ENCODE measurements at regions not wholly inside any gene's neighbourhood (a gene's known extent, or its start where the extent isn't known, plus 50 kb on each side); places are given as distances from the start of the nearest gene placed in this dataset.

DNA sequence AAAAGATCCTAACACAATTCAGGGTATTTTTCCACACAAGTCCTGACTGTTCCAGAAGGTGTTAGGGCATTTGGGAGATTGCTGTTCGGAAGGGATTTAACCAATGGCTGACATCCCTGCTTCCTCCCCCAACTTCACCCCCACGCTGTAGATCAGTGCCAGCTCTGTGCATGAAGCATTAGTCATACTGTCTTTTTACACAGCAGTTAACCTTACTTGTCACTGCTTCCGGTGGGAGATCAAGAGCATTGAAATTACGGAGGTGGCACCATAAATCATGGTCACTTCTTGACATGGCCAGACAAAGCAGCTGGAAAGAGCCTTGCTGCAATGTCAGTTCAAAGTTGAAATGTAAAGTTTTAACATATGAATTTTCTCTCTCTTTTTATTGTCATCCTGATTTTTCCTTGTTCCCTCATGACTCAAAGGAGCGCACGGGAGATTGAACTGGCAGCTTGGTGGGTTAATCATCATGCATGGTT is 70.2 kb downstream of the HRH4 start:
- DNase-seq (ENCODE audit: low read depth): no peak

GRCh38 chr18:24534271-24534670 is 73.8 kb downstream of the HRH4 start:
- DNase-seq (ENCODE audit: low read depth): no peak

- DNase-seq (ENCODE audit: low read depth): no peak
These were observed 74.3 kb downstream of the HRH4 start for GRCh38 chr18:24534737-24535136.

DNA sequence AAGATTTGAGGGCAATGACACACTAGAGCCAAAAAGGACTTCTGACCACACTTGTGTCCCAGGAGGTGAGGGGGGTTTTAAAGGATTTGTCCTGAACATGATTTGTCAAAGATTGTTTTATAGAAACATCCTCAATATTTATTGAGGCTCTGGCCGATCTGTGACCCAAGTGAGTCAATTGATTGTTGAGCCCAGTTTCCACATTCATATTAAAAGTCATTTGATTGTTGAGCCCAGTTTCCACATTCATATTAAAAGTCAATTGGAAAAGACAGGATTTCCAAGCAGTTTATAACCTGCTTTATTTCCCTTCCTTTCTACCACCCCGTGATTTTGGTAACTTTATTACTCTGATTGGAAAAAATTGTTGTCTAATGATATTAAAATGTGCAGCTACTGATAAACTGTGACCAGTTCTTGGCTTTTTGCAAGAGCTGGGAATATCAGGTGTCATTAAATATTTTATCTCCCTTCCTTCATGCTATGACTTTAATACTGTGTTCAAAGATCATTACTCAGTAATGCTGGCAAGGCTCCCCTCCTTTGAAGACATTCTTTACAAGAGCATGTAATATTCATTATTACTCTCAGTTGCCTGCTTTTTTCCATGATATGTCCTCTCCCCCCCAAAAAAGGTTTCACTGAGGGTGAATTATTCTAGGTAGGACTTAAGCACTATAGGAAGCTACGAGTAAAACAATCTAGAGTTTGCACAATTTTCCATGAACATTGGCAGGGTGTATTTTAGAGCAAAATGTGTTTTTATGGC is 75.3 kb downstream of the HRH4 start:
- DNase-seq (ENCODE audit: low read depth): no peak

DNA sequence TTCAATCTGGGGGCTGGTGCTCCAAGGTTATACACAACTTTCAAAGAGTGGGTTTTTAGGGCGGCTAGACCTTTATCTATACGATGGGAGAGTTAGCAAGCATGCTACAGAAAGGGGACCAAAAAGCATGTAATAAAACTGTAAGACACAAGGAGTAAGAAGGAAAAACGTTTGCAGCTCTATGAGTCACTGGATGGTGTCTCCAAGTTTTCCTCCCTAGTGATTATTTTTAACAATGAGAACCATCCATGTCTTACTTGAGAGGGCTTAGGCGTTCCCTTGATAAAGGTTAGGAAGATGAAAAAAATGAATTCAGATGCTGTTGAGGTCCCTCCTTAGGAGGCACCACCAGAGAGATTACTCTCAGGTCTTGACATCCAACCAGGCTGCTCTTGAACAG is 75.9 kb downstream of the HRH4 start:
- no peak for DNase-seq (ENCODE audit: low read depth)

- no peak for DNase-seq (ENCODE audit: low read depth)
These were observed 76.4 kb downstream of the HRH4 start for GRCh38 chr18:24536834-24537233.

DNA sequence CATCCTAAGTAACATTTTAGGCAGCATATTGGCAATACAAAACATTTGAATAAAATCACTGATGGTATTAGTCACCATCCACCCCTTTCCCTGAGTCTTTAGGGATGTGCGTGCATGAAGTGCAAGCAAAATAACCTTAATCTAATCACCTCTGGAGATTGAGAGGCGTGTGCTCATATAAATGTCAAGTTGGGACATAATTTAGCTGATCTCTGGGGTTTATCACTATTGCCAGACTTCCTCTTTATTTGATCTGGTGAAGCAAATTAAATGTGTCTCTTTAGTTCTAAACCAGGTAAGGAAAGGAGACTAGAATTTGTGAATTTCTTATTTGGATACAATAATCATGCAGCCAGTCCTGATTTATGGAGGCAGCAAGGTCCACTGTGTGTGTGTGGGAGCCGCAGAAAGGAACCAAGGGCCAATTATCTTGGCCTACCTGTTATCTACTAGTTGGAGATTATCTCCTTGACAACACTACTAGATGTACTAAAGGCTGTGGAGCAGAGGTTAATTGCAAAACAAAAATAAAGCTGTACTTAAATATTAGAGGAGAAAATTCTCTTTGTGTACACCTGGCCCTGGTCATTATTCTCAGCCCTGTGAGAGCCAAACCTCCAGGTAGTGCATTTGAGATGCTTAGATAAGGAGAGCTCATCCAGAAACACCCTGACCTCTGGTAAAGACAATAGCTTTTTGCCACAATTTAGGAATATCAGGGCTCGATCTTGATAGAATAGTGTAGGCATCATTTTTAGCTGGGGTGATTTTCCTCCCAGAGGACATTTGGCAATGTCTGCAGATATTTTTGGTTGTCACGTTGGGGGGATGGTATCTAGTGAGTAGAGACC is 78.2 kb downstream of the HRH4 start:
- no peak for DNase-seq (ENCODE audit: low read depth)

- DNase-seq (ENCODE audit: low read depth): no peak
These were observed 79.6 kb downstream of the HRH4 start for GRCh38 chr18:24539866-24540617.

- DNase-seq (ENCODE audit: low read depth): no peak
These were observed 80.5 kb downstream of the HRH4 start for GRCh38 chr18:24540896-24541295.

- no peak for DNase-seq (ENCODE audit: low read depth)
These were observed 82.8 kb downstream of the HRH4 start for GRCh38 chr18:24543086-24543794.

DNA sequence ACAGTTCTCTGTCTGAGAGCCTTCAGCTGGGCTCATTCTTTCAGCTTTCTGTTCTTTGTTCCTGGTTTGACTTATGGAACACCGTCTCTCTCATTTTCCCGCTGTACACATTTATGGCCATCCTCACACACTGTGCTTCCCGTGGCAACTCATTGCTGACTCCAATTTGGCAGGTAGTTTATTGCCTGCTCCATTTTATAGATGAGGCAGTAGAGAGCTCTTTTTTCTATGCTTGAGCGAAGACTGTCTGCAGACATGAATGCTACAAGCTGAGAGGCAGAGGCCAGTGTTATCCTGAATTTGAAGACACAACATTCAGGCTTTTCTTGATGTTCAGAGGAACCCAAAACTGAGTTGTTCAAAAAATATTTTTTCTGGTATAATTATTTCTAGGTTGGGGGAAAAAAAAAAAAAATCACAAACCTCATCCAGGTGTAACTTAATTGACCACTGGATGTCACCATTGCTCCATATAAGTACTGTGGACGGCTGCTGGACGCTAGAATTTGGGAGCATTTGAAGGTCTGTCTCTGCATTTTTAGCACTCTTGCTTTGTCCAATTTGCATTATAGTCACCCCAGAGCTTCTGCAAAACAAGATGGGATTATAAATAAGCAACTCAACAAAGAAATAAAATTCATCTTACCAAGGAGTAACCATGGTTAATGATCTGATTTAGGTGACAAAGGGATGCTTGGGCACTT is 83.5 kb downstream of the HRH4 start:
- no peak for DNase-seq (ENCODE audit: low read depth)

GRCh38 chr18:24544949-24545348 is 84.5 kb downstream of the HRH4 start:
- no peak for DNase-seq (ENCODE audit: low read depth)

DNA sequence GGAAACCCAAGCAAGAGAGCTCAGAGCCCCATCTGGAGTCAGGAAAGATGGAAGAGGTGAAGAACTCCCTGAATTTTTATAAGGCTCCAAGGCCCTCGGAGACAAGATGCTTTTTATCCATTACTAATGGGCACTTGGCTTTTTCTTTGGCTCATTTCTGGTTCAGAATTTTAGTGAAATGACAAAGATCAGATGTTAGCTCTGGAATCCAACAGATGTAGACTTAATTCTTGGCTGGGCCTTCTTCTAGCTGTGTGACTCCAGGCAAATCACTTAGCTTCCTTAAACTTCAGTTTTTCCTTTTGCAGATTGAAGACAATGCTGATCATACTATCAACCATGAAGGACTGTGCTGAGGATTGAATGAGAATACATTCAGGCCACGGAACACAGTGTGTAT is 85.2 kb downstream of the HRH4 start:
- DNase-seq (ENCODE audit: low read depth): no peak

DNA sequence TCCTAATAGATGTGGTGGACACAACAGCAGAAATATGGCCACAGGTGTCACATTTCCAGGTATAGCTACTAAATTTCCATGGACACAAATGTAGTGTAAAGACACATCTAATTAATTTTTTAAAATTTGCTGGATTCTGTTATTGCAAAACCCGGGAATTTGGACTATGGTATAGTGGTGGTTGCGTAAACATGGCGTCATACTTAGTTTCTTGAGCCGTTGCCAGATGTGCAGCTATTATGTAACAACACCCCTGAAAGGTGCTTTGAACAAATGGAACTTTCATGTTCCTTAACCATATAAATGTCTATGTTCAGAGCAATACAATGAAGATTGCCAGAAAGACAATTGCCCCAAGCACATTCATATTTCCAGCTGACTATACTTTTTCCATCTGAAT is 85.9 kb downstream of the HRH4 start:
- DNase-seq (ENCODE audit: low read depth): no peak

DNA sequence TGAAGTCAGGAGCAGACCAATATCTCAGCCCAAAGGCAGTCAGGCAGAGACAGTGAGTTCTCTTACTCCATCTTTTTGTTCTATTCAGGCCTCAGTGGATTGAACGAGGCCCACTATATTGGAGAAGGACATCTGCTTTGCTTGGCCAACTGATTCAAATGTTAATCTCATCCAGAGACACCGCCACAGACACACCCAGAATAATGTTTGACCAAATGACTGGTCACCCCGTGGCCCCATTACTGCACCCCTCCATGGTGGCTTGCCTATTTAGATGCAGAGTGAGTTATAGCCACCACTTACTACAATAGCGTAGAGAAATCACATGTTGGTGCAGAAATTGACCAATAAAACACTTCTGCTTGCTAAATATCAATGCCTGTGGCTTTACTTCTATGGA is 88.1 kb downstream of the HRH4 start:
- no peak for DNase-seq (ENCODE audit: low read depth)

DNA sequence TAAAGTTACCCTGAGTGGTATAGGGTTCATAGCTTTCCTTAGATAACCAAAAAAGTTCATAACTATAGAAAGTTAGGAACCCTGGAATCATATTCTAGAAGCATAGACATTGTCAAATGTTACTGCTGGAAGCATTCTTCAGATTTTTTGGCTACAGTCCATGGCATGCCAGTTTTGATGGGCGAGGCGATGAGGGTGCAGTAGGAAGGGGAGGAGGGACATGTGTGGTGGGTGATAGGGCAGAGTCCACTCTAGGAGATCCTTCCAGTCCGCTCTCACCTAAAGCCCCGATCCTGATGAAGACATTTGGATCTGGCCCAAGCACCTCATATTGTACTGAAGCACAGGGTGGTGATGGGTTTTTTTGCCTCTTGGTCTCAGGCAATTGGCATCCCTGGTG is 91.8 kb downstream of the HRH4 start:
- DNase-seq (ENCODE audit: low read depth): no peak

DNA sequence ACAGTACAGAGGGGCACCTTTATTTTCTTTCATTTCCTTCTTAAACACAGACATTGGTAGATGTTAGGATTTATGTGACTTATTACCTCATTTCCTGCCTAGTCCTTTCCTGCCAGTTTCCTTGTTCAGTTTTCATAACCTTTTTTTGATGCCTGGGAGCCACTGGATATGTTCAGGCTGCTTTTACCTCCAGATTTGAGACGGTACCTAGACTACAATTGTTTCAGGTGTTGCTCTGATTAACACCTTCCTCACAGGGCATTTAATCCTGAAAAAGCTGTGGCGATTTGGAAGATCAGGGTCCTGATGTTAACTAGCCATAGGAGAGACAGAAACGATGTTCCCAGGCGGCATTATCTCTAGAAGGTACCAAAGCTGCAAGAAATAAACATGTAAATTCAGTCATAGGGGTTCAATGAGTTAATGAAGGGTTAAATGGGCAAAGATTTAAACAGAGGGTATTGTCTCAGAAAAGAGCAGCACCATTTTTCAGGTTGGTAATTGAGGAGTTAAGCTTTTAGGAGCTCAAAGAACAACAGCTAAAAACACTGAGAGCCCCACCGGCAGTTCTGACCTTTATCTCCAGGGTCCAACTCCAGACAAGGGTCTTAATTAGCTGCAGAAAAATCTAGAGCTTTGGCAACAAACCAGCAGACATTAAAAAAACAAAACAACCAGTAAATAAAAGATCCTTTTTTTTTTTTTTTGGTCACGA is 93.3 kb downstream of the HRH4 start:
- DNase-seq (ENCODE audit: low read depth): no peak

DNA sequence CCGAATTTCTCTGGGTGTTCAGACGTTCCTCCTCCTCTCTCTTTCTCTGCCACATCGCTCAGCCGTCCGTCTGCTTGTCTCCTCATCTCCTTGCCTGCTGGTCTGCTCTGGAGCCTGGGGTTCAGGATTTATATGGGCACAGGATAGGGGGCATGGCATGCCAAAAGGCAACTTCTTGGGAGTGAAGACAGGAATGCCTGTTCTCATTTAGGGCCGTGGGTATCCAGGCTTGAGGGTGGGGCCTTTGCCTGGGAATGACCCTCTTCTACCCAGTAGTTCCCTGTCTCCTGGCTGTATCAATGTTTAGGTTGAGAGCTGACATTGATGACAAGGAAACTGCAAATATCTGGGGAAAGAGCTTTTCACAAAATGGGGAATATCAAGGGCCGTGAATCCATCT is 98.0 kb downstream of the HRH4 start:
- no peak for DNase-seq (ENCODE audit: low read depth)

- no peak for DNase-seq (ENCODE audit: low read depth)
These were observed 99.1 kb downstream of the HRH4 start for GRCh38 chr18:24559526-24559925.

GRCh38 chr18:24560511-24560981 is 100.1 kb downstream of the HRH4 start:
- DNase-seq (ENCODE audit: low read depth): no peak

Measured in fibroblast of the conjunctiva (primary cell).